Gastrocnemius medialis (tissue), 4 donors: ENCODE measurements at regions not wholly inside any gene's neighbourhood (a gene's known extent, or its start where the extent isn't known, plus 50 kb on each side); places are given as distances from the start of the nearest gene placed in this dataset.

ENCODE experiments used
- ATAC-seq, 2 donors: fragments of 150-250 bp; one replicate each; pipeline ENCODE4 v1.9.1; 2016
- DNase-seq, 2 donors: peaks; one replicate each; pipeline ENCODE4 v3.0.0-alpha.2; 2019
- H3K27ac ChIP-seq, 4 donors: fragments of 200-600 bp; sonication (generic); 1 replicate in 1 of 4; 2 replicates in 3 of 4; pipeline ENCODE4 v1.5.1; 2016 to 2018; ENCODE audit warnings: mild to moderate bottlenecking in 2 of 4, moderate library complexity in 1 of 4
- H3K27me3 ChIP-seq, 3 donors: fragments of 200-600 bp; sonication (generic) in 2 of 3; 1 replicate in 1 of 3; 2 replicates in 2 of 3; pipeline versions ENCODE4 v1.5.1 to v1.6.0; 2016 to 2019; ENCODE audit warnings: mild to moderate bottlenecking in 1 of 3, moderate library complexity in 1 of 3
- H3K36me3 ChIP-seq, 2 donors: fragments of 200-600 bp; sonication (generic) in 1 of 2; one replicate each; pipeline ENCODE4 v1.5.1; 2017 to 2018
- H3K4me1 ChIP-seq, 2 donors: fragments of 200-600 bp; sonication (generic) in 1 of 2; one replicate each; pipeline ENCODE4 v1.5.1; 2016 to 2017; ENCODE audit warnings: mild to moderate bottlenecking in 2 of 2
- H3K4me3 ChIP-seq, 4 donors: fragments of 200-600 bp; sonication (generic) in 3 of 4; 1 replicate in 1 of 4; 2 replicates in 3 of 4; pipeline ENCODE4 v1.5.1; 2016 to 2019; ENCODE audit warnings: mild to moderate bottlenecking in 2 of 4
- H3K9me3 ChIP-seq, 3 donors: fragments of 200-600 bp; sonication (generic) in 2 of 3; 1 replicate in 1 of 3; 2 replicates in 2 of 3; pipeline ENCODE4 v1.5.1; 2016 to 2019
- POLR2A ChIP-seq, 2 donors: fragments of 450-650 bp; IDR thresholded peaks; one replicate each; pipeline ENCODE4 v1.6.1; 2017; ENCODE audit warnings: antibody characterized with exemption in 2 of 2, mild to moderate bottlenecking in 2 of 2, moderate library complexity in 2 of 2
- in situ Hi-C, 4 donors: fragments of 200-750 bp; cut with MboI; loops; one replicate each; pipeline versions ENCODE4 v1.15.0 to v1.8.0; 2017; ENCODE audit warnings: low sequenced_read_pairs in 4 of 4
- intact Hi-C: fragments of 100-400 bp; cut with DNase I; formaldehyde crosslinking; loops from one replicate; pipeline ENCODE4 v1.15.1; 2023; ENCODE audit warnings: low total_unique reads
- TF ChIP-seq, protein P1 (sequence below), 5 experiments: fragments of 450-650 bp in 3 of 5; fragments of 200-600 bp in 2 of 5; sonication (generic) in 2 of 5; IDR thresholded peaks in 4 of 5; conservative IDR thresholded peaks in 1 of 5; 1 replicate in 4 of 5; 2 replicates in 1 of 5; pipeline ENCODE4 v1.5.1; 2016 to 2019; ENCODE audit warnings: antibody characterized with exemption in 5 of 5, mild to moderate bottlenecking in 3 of 5, moderate library complexity in 3 of 5

DNA sequence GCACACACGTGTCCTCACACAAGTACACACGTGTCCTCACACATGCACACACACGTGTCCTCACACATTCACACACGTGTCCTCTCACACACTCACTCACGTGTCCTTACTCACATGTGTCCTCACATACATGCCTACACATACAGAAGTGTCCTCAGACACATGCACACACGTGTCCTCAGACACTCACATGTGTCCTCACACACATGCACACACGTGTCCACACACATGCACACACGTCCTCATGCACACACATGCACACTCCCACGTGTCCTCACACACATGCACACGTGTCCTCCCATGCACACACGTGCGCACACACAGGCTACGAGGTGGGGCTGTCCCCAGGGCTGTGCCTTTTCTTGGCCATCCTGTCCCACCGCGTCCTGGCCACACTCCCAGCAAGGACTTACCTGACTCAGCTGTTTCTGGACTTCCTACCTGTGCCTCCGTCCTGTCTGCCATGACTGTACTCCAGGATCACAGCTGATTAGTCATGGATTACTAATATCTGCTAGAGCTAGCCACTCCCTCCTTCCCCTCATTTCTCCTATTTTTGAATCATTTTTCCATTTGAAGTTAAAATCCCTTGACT lies 990.2 kb downstream of the BRD1 start:
- Histone ChIP-seq H3K27me3 (no peaks in the 10 kb centered on the region), H3K4me1 (no peaks in the 10 kb centered on the region), H3K9me3 (no peaks in the 10 kb centered on the region), H3K36me3 (no peaks in the 10 kb centered on the region), H3K4me3 (no peak overlapping the region), H3K27ac (no peak overlapping the region)
- ATAC-seq: no peak
- DNase-seq: no peak
- intact Hi-C loops (no loop called here), in situ Hi-C loops (no loop called here)
- TF ChIP-seq POLR2A (IDR thresholded peaks at IDR 0.05): no peak
- TF ChIP-seq, protein P1, sequence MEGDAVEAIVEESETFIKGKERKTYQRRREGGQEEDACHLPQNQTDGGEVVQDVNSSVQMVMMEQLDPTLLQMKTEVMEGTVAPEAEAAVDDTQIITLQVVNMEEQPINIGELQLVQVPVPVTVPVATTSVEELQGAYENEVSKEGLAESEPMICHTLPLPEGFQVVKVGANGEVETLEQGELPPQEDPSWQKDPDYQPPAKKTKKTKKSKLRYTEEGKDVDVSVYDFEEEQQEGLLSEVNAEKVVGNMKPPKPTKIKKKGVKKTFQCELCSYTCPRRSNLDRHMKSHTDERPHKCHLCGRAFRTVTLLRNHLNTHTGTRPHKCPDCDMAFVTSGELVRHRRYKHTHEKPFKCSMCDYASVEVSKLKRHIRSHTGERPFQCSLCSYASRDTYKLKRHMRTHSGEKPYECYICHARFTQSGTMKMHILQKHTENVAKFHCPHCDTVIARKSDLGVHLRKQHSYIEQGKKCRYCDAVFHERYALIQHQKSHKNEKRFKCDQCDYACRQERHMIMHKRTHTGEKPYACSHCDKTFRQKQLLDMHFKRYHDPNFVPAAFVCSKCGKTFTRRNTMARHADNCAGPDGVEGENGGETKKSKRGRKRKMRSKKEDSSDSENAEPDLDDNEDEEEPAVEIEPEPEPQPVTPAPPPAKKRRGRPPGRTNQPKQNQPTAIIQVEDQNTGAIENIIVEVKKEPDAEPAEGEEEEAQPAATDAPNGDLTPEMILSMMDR (IDR thresholded peaks at IDR 0.05 in 4 of 5, conservative IDR thresholded peaks at IDR 0.05 in 1 of 5): no peak

DNA sequence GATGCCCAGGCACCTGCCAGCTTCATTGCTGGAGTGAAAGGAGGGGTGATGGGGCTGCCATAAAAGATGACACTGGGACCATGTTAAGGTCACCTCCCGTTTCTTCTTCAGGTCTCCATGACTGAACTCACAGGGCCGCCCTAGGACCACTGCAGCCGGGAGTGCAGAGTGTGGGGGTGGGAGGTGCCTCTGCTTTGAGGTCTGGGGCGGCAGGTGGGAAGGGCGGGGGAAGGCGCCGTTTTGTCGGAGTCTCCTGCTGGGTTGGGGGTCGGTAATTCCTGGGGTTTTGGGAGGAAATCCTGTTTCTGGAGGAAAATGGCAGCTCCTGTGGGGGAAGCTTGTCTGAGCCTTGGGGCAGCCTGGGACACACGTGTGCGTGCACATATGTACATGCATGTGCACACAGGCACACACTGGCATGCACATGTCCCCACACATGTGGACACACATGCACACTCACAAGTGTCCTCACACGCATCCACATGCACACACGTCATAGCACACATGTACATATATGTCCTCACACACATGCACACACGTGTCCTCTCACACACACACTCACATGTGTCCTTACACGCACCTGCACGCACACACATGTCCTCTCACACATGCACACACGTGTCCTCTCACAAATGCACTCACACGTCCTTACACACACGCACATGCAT lies 990.9 kb downstream of the BRD1 start:
- in situ Hi-C loops: no loop called here
- intact Hi-C loops: no loop called here

DNA sequence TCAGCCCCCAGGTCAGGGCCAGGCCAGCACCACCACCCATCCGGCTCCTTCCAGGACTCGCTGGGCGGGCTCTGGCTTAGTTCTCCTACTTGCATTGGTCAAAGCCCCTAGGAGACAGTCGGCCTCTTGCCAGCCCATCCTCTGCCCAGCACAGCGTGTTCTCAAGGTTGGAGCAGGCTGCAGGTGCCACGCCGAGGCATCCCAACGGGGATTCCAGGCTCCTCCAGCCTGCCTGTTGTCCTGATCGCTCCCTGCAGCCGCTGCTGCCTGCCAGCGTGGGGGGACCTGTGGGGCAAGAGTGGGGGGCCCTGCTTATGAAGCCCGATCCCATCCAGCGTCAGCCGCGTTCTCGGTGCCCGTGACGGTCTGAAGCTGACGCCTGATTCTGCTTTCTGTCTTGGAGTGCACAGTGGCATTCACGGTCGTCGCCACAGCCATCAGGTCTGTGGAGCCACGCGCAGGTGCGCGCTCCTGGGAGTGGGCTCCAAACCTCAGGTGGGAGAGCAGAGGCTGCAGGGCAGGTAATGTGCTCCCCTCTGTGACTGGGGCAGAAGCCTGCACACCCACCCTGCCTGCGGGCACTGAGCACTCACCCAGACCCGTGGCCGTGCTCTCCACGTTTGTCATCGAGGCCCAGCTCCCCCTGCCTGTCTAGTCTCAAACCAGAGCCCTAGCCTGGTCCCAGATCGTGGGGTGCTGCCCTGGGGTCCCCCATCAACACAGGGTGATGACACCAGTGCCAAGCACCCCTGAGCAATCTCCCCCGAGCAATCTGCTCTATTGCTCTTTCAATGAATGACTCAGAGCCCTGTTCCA lies 991.6 kb downstream of the BRD1 start:
- intact Hi-C loops (no loop called here), in situ Hi-C loops (no loop called here)
- Histone ChIP-seq H3K4me1 (no peaks in the 10 kb centered on the region), H3K4me3 (no peak overlapping the region), H3K9me3 (no peaks in the 10 kb centered on the region), H3K27me3 (no peaks in the 10 kb centered on the region), H3K27ac (no peak overlapping the region), H3K36me3 (no peaks in the 10 kb centered on the region)
- DNase-seq (no peak), ATAC-seq (no peak)
- TF ChIP-seq, protein P1 (IDR thresholded peaks at IDR 0.05 in 4 of 5, conservative IDR thresholded peaks at IDR 0.05 in 1 of 5): no peak
- no peak for TF ChIP-seq POLR2A (IDR thresholded peaks at IDR 0.05)

More for the DNA sequence above, 990.9 kb downstream of the BRD1 start:
- no peak for DNase-seq
- no peak for ATAC-seq
- no peak overlapping the region for H3K27ac ChIP-seq
- no peaks in the 10 kb centered on the region for H3K9me3 ChIP-seq
- H3K36me3 ChIP-seq: no peaks in the 10 kb centered on the region
- no peaks in the 10 kb centered on the region for H3K4me1 ChIP-seq
- no peak for TF ChIP-seq POLR2A (IDR thresholded peaks at IDR 0.05)
- no peaks in the 10 kb centered on the region for H3K27me3 ChIP-seq
- H3K4me3 ChIP-seq: no peak overlapping the region

DNA sequence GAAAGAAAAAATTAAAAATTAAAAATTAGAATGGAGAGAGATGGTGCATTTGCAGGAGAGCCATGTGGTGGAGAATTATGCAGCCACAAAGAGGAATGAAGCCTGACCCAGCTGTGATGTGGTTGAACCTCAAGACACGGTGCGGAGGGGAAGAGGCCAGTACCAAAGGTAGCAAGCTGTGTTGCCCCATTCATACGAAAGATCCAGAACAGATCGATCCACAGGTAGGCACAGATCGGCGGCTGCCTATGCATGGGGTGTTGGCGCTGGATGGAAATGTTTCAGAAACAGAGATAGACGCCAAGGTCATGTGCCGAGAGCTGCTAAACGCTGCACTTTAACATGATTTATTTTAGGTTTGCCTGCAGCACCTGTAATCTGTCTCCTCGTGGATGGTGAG lies 992.3 kb downstream of the BRD1 start:
- Histone ChIP-seq H3K27ac (no peak overlapping the region), H3K36me3 (no peaks in the 10 kb centered on the region), H3K9me3 (no peaks in the 10 kb centered on the region), H3K27me3 (no peaks in the 10 kb centered on the region), H3K4me3 (no peak overlapping the region), H3K4me1 (no peaks in the 10 kb centered on the region)
- DNase-seq: no peak
- no peak for ATAC-seq
- intact Hi-C loops: no loop called here
- in situ Hi-C loops: no loop called here
- TF ChIP-seq, protein P1 (IDR thresholded peaks at IDR 0.05 in 4 of 5, conservative IDR thresholded peaks at IDR 0.05 in 1 of 5): no peak

DNA sequence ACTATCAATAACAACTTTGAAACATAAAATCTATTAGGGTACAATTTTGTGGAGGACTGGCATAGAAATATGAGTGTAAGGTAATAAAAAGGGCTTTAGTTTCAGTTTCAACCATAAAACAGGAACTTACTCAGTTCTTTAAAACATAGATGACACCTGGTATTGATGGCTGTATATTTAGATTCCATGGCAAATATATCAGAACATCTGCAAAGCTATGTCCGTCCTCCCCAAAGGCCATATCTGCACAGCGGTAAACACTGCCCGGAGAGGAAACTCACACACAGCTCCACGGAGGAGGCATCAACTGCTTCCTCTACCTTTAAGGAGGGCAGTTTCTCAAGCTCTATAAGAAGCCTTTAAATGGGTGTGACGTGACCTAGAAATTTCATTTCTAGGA lies 993.3 kb downstream of the BRD1 start:
- Histone ChIP-seq H3K27me3 (no peaks in the 10 kb centered on the region), H3K27ac (no peak overlapping the region), H3K36me3 (no peaks in the 10 kb centered on the region), H3K9me3 (no peaks in the 10 kb centered on the region), H3K4me1 (no peaks in the 10 kb centered on the region), H3K4me3 (no peak overlapping the region)
- DNase-seq (no peak), ATAC-seq (no peak)
- intact Hi-C loops (no loop called here), in situ Hi-C loops (no loop called here)
- TF ChIP-seq POLR2A (IDR thresholded peaks at IDR 0.05): no peak
- TF ChIP-seq, protein P1 (IDR thresholded peaks at IDR 0.05 in 4 of 5, conservative IDR thresholded peaks at IDR 0.05 in 1 of 5): no peak
